ENCODE measurements at regions not wholly inside any gene's neighbourhood (a gene's known extent, or its start where the extent isn't known, plus 50 kb on each side); places are given as distances from the start of the nearest gene placed in this dataset.
A peak's percentile ranks its signal among the peaks of the same experiment; 100 is the strongest.

- no peak for DNase-seq
These were observed 816.0 kb downstream of the SQOR start for GRCh38 chr15:46450810-46451182.

- no peak for DNase-seq
These were observed 817.5 kb downstream of the SQOR start for GRCh38 chr15:46452297-46452820.

- DNase-seq = no peak
These were observed 821.6 kb downstream of the SQOR start for GRCh38 chr15:46456456-46456855.

GRCh38 chr15:46460431-46461094 is 825.7 kb downstream of the SQOR start:
- DNase-seq = no peak

- no peak for DNase-seq
These were observed 826.6 kb downstream of the SQOR start for GRCh38 chr15:46461416-46461815.

GRCh38 chr15:46467041-46467440 is 832.2 kb downstream of the SQOR start:
- DNase-seq = peak; percentile 8

- no peak for DNase-seq
These were observed 836.3 kb downstream of the SQOR start for GRCh38 chr15:46471096-46471495.

- DNase-seq = no peak
These were observed 854.4 kb downstream of the SQOR start for GRCh38 chr15:46489276-46489675.

- DNase-seq = no peak
These were observed 861.8 kb downstream of the SQOR start for GRCh38 chr15:46496491-46497115.

- peak; percentile 43 for DNase-seq
These were observed 867.8 kb downstream of the SQOR start for GRCh38 chr15:46502667-46503066.

- no peak for DNase-seq
These were observed 883.6 kb downstream of the SQOR start for GRCh38 chr15:46518381-46518780.

- no peak for DNase-seq
These were observed 888.9 kb downstream of the SQOR start for GRCh38 chr15:46523701-46524100.

- no peak for DNase-seq
These were observed 891.3 kb downstream of the SQOR start for GRCh38 chr15:46525984-46526725.

GRCh38 chr15:46526726-46527110 is 891.9 kb downstream of the SQOR start:
- no peak for DNase-seq

- no peak for DNase-seq
These were observed 908.8 kb downstream of the SQOR start for GRCh38 chr15:46543626-46544025.

GRCh38 chr15:46548989-46549388 is 914.2 kb downstream of the SQOR start:
- no peak for DNase-seq

GRCh38 chr15:46552316-46552715 is 917.5 kb downstream of the SQOR start:
- no peak for DNase-seq

GRCh38 chr15:46555547-46555946 is 920.7 kb downstream of the SQOR start:
- no peak for DNase-seq

GRCh38 chr15:46556010-46556409 is 921.2 kb downstream of the SQOR start:
- DNase-seq = no peak

- no peak for DNase-seq
These were observed 921.9 kb downstream of the SQOR start for GRCh38 chr15:46556559-46557379.

GRCh38 chr15:46567968-46568367 is 933.1 kb downstream of the SQOR start:
- DNase-seq = no peak

GRCh38 chr15:46569781-46570180 is 935.0 kb downstream of the SQOR start:
- no peak for DNase-seq
